DMS79 (cell line): ENCODE measurements at regions not wholly inside any gene's neighbourhood (a gene's known extent, or its start where the extent isn't known, plus 50 kb on each side); places are given as distances from the start of the nearest gene placed in this dataset.
"Not testable (repeated sequence)": the region's sequence is repeated elsewhere in the genome, so short reads cannot be mapped to it uniquely, and the experiment has no call there.

ENCODE experiments used
- DNase-seq: peaks from one replicate; lab custom pipeline; 2025; lab: John Stamatoyannopoulos, UW

GRCh38 chr5:93220431-93220830 lies 360.6 kb downstream of the NR2F1-AS1 start:
- DNase-seq, result no peak

- DNase-seq, result no peak
These were observed 361.3 kb downstream of the NR2F1-AS1 start for GRCh38 chr5:93219641-93220145.

- not testable (repeated sequence) for DNase-seq
These were observed 367.8 kb downstream of the NR2F1-AS1 start for GRCh38 chr5:93213111-93213794.

GRCh38 chr5:93209476-93209875 lies 371.5 kb downstream of the NR2F1-AS1 start:
- no peak for DNase-seq

GRCh38 chr5:93208141-93208751 lies 372.8 kb downstream of the NR2F1-AS1 start:
- no peak for DNase-seq

- no peak for DNase-seq
These were observed 374.8 kb downstream of the NR2F1-AS1 start for GRCh38 chr5:93206203-93206602.

- no peak for DNase-seq
These were observed 380.0 kb downstream of the NR2F1-AS1 start for GRCh38 chr5:93201061-93201460.

GRCh38 chr5:93196986-93197385 lies 384.0 kb downstream of the NR2F1-AS1 start:
- DNase-seq, result no peak

- no peak for DNase-seq
These were observed 387.3 kb downstream of the NR2F1-AS1 start for GRCh38 chr5:93193431-93194347.

GRCh38 chr5:93192683-93193082 lies 388.3 kb downstream of the NR2F1-AS1 start:
- no peak for DNase-seq

- DNase-seq, result peak; percentile 44
These were observed 388.9 kb downstream of the NR2F1-AS1 start for GRCh38 chr5:93192087-93192486.

- DNase-seq, result no peak
These were observed 389.8 kb downstream of the NR2F1-AS1 start for GRCh38 chr5:93191035-93191817.

- no peak for DNase-seq
These were observed 391.3 kb downstream of the NR2F1-AS1 start for GRCh38 chr5:93189707-93190120.

- no peak for DNase-seq
These were observed 392.0 kb downstream of the NR2F1-AS1 start for GRCh38 chr5:93188876-93189485.

GRCh38 chr5:93186076-93186682 lies 394.8 kb downstream of the NR2F1-AS1 start:
- DNase-seq, result no peak

GRCh38 chr5:93184041-93184440 lies 397.0 kb downstream of the NR2F1-AS1 start:
- DNase-seq, result no peak

- DNase-seq, result no peak
These were observed 401.6 kb downstream of the NR2F1-AS1 start for GRCh38 chr5:93179466-93179865.

GRCh38 chr5:93174930-93175329 lies 406.1 kb downstream of the NR2F1-AS1 start:
- DNase-seq, result no peak

- no peak for DNase-seq
These were observed 415.5 kb downstream of the NR2F1-AS1 start for GRCh38 chr5:93165559-93165958.

- DNase-seq, result no peak
These were observed 416.3 kb downstream of the NR2F1-AS1 start for GRCh38 chr5:93164690-93165089.
